Sigmoid colon (tissue), 6 donors: ENCODE measurements at regions not wholly inside any gene's neighbourhood (a gene's known extent, or its start where the extent isn't known, plus 50 kb on each side); places are given as distances from the start of the nearest gene placed in this dataset.

ENCODE experiments used
- DNase-seq: peaks from one replicate; pipeline ENCODE4 v3.0.0-alpha.2; 2019
- H3K27ac ChIP-seq, 4 donors: fragments of 200-600 bp; sonication (generic); one replicate each; pipeline ENCODE4 v1.5.1; 2016 to 2019; ENCODE audit warnings: mild to moderate bottlenecking in 1 of 4
- H3K27me3 ChIP-seq, 3 donors: fragments of 200-600 bp; sonication (generic); one replicate each; pipeline ENCODE4 v1.5.1; 2019; ENCODE audit warnings: mild to moderate bottlenecking in 1 of 3
- H3K36me3 ChIP-seq, 4 donors: fragments of 200-600 bp; sonication (generic); one replicate each; pipeline ENCODE4 v1.5.1; 2016 to 2019
- H3K4me1 ChIP-seq, 4 donors: fragments of 200-600 bp; sonication (generic); one replicate each; pipeline ENCODE4 v1.5.1; 2017 to 2019
- H3K4me3 ChIP-seq, 4 donors: fragments of 200-600 bp; sonication (generic); one replicate each; pipeline ENCODE4 v1.5.1; 2017 to 2019; ENCODE audit warnings: mild to moderate bottlenecking in 2 of 4, moderate library complexity in 1 of 4
- H3K9me3 ChIP-seq, 4 donors: fragments of 200-600 bp in 3 of 4; sonication (generic) in 3 of 4; one replicate each; pipeline versions ENCODE4 v1.5.1 to v1.6.1; 2013 to 2019
- EP300 ChIP-seq, 4 donors: sonication (generic); formaldehyde crosslinking; IDR thresholded peaks; one replicate each; pipeline ENCODE4 v1.6.1; 2017; ENCODE audit warnings: antibody characterized with exemption in 4 of 4
- POLR2A ChIP-seq, 2 donors: fragments of 450-650 bp; IDR thresholded peaks; one replicate each; pipeline ENCODE4 v1.6.1; 2016; ENCODE audit warnings: antibody characterized with exemption in 2 of 2, mild to moderate bottlenecking in 2 of 2, moderate library complexity in 2 of 2
- POLR2AphosphoS5 ChIP-seq, 4 donors: sonication (generic); formaldehyde crosslinking; IDR thresholded peaks; one replicate each; pipeline ENCODE4 v1.6.1; 2017; ENCODE audit warnings: antibody characterized with exemption in 4 of 4
- WGBS, 2 donors: extraction: QIAGEN DNeasy Blood & Tissue Kit; methylation state at CpG; one replicate each; pipeline ENCODE4 v1.1.7; 2013; 5-methylcytosine and 5-hydroxymethylcytosine counted together
- intact Hi-C: fragments of 100-400 bp; cut with DNase I; formaldehyde crosslinking; loops from one replicate; pipeline ENCODE4 v1.15.1; 2023
- TF ChIP-seq, protein P1 (sequence below), 4 experiments: fragments of 450-650 bp in 3 of 4; fragments of 200-600 bp in 1 of 4; IDR thresholded peaks; one replicate each; pipeline ENCODE4 v1.5.1; 2016 to 2019; ENCODE audit warnings: antibody characterized with exemption in 4 of 4, mild to moderate bottlenecking in 3 of 4, moderate library complexity in 2 of 4
- donor health status: healthy with polysubstance abuse.
- donor health status: healthy.

DNA sequence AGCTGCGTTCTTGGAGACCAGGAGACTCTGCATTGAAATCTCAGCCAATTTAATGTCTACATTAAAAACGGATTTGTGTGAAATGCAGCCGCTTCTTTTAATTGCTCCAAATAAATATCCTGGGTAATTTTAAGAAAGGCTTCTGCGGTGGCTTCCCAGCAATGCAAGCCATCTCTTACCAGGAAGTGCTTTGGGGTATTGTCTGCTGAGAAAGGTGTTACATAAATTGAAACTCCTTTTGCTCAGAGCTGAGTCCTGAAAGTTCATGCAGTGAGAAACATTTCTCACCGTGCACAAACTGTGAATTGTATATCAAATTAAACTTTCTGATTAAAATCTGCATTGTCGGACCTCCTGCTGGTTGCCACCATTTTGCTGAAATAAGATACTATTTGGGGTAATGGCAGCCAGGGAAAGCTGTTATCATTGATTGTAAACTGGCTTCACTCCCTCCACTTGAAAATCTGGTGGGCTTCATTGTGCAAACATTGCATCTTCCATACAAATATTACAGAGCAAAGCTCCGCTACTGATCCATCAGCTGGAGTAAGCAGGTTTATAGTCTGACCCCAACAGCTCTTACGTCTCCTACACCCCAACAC is 59.5 kb downstream of the ZIC5 start:
- Histone ChIP-seq H3K4me1 (no peaks in the 10 kb centered on the region), H3K36me3 (no peaks in the 10 kb centered on the region), H3K4me3 (no peak overlapping the region), H3K9me3 (no peaks in the 10 kb centered on the region), H3K27ac (no peak overlapping the region), H3K27me3 (peaks cover 3 to 86% (median 23%) of the 10 kb centered on the region in 3 donors)
- no peak for DNase-seq
- TF ChIP-seq, protein P1, sequence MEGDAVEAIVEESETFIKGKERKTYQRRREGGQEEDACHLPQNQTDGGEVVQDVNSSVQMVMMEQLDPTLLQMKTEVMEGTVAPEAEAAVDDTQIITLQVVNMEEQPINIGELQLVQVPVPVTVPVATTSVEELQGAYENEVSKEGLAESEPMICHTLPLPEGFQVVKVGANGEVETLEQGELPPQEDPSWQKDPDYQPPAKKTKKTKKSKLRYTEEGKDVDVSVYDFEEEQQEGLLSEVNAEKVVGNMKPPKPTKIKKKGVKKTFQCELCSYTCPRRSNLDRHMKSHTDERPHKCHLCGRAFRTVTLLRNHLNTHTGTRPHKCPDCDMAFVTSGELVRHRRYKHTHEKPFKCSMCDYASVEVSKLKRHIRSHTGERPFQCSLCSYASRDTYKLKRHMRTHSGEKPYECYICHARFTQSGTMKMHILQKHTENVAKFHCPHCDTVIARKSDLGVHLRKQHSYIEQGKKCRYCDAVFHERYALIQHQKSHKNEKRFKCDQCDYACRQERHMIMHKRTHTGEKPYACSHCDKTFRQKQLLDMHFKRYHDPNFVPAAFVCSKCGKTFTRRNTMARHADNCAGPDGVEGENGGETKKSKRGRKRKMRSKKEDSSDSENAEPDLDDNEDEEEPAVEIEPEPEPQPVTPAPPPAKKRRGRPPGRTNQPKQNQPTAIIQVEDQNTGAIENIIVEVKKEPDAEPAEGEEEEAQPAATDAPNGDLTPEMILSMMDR (IDR thresholded peaks at IDR 0.05), result no peak
- TF ChIP-seq POLR2A (IDR thresholded peaks at IDR 0.05) (no peak), POLR2AphosphoS5 (IDR thresholded peaks at IDR 0.05) (no peak), EP300 (IDR thresholded peaks at IDR 0.05) (no peak)
- intact Hi-C loops, result no loop called here
- 45 to 56% methylated on average over 8 of the region's 8 CpGs for WGBS, 2 donors

- no peak overlapping the region for H3K27ac ChIP-seq
- DNase-seq, result no peak
- no peaks in the 10 kb centered on the region for H3K4me1 ChIP-seq
- H3K36me3 ChIP-seq, result no peaks in the 10 kb centered on the region
- no peak overlapping the region for H3K4me3 ChIP-seq
- TF ChIP-seq, protein P1 (IDR thresholded peaks at IDR 0.05), result no peak
- TF ChIP-seq EP300 (IDR thresholded peaks at IDR 0.05) (no peak), POLR2AphosphoS5 (IDR thresholded peaks at IDR 0.05) (no peak), POLR2A (IDR thresholded peaks at IDR 0.05) (no peak)
- 35 to 53% methylated on average over 16 of the region's 16 CpGs for WGBS, 2 donors
- intact Hi-C loops, result no loop called here
- H3K9me3 ChIP-seq, result no peaks in the 10 kb centered on the region
- H3K27me3 ChIP-seq, result peaks cover 6 to 85% (median 23%) of the 10 kb centered on the region in 3 donors
Measured at GRCh38 chr13:99911069-99911964, 60.2 kb downstream of the ZIC5 start.

GRCh38 chr13:99909836-99910619 is 61.5 kb downstream of the ZIC5 start:
- no peak overlapping the region for H3K4me3 ChIP-seq
- 41 to 69% methylated on average over 5 of the region's 5 CpGs for WGBS, 2 donors
- H3K27me3 ChIP-seq, result peaks cover 3 to 88% (median 17%) of the 10 kb centered on the region in 3 donors
- no peaks in the 10 kb centered on the region for H3K9me3 ChIP-seq
- no peaks in the 10 kb centered on the region for H3K4me1 ChIP-seq
- TF ChIP-seq EP300 (IDR thresholded peaks at IDR 0.05), result no peak
- TF ChIP-seq POLR2A (IDR thresholded peaks at IDR 0.05), result no peak
- TF ChIP-seq, protein P1 (IDR thresholded peaks at IDR 0.05), result no peak
- TF ChIP-seq POLR2AphosphoS5 (IDR thresholded peaks at IDR 0.05), result no peak
- DNase-seq, result no peak
- no peak overlapping the region for H3K27ac ChIP-seq
- no peaks in the 10 kb centered on the region for H3K36me3 ChIP-seq
- intact Hi-C loops, result no loop called here

- H3K9me3 ChIP-seq, result no peaks in the 10 kb centered on the region
- intact Hi-C loops, result no loop called here
- H3K4me3 ChIP-seq, result no peak overlapping the region
- H3K4me1 ChIP-seq, result no peaks in the 10 kb centered on the region
- 93 to 95% methylated on average over 2 of the region's 2 CpGs for WGBS, 2 donors
- no peaks in the 10 kb centered on the region for H3K36me3 ChIP-seq
- peaks cover 3 to 93% (median 22%) of the 10 kb centered on the region in 3 donors for H3K27me3 ChIP-seq
- no peak overlapping the region for H3K27ac ChIP-seq
- TF ChIP-seq EP300 (IDR thresholded peaks at IDR 0.05) (no peak), POLR2AphosphoS5 (IDR thresholded peaks at IDR 0.05) (no peak), POLR2A (IDR thresholded peaks at IDR 0.05) (no peak)
- TF ChIP-seq, protein P1 (IDR thresholded peaks at IDR 0.05), result no peak
- no peak for DNase-seq
Measured at GRCh38 chr13:99909097-99909835, 62.3 kb downstream of the ZIC5 start.
